ENCODE measurements at regions not wholly inside any gene's neighbourhood (a gene's known extent, or its start where the extent isn't known, plus 50 kb on each side); places are given as distances from the start of the nearest gene placed in this dataset.

- TF ChIP-seq, protein P1, sequence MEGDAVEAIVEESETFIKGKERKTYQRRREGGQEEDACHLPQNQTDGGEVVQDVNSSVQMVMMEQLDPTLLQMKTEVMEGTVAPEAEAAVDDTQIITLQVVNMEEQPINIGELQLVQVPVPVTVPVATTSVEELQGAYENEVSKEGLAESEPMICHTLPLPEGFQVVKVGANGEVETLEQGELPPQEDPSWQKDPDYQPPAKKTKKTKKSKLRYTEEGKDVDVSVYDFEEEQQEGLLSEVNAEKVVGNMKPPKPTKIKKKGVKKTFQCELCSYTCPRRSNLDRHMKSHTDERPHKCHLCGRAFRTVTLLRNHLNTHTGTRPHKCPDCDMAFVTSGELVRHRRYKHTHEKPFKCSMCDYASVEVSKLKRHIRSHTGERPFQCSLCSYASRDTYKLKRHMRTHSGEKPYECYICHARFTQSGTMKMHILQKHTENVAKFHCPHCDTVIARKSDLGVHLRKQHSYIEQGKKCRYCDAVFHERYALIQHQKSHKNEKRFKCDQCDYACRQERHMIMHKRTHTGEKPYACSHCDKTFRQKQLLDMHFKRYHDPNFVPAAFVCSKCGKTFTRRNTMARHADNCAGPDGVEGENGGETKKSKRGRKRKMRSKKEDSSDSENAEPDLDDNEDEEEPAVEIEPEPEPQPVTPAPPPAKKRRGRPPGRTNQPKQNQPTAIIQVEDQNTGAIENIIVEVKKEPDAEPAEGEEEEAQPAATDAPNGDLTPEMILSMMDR (IDR thresholded peaks at IDR 0.05), result no peak
- TF ChIP-seq POLR2A (IDR thresholded peaks at IDR 0.05), result no peak
Observed at GRCh38 chr20:55641497-55641896, 363.8 kb downstream of the CBLN4 start.
